ENCODE measurements at regions not wholly inside any gene's neighbourhood (a gene's known extent, or its start where the extent isn't known, plus 50 kb on each side); places are given as distances from the start of the nearest gene placed in this dataset.

GRCh38 chr6:19332806-19333460, 504.2 kb upstream of the ID4 start (continued):
- TF ChIP-seq PBX3 (IDR thresholded peaks at IDR 0.05), result no peak

GRCh38 chr6:19333936-19334335, 503.2 kb upstream of the ID4 start:
- Histone ChIP-seq H3K4me3 (ENCODE audit: low read depth in 2 of 2, low read length in 1 of 2) (no peak overlapping the region), H3F3A (replicated peaks; ENCODE audit: insufficient read depth) (no peaks in the 10 kb centered on the region), H3K27ac (ENCODE audit: low read depth in 2 of 2, low read length in 1 of 2) (no peak overlapping the region; a peak in 1 of 4 replicates), H3K4me2 (no peak overlapping the region), H3K27me3 (ENCODE audit: insufficient read depth) (no peaks in the 10 kb centered on the region), H2AFZ (ENCODE audit: low read depth) (no peak overlapping the region), H3K9ac (no peak overlapping the region), H3K9me2 (no peaks in the 10 kb centered on the region), H4K20me1 (ENCODE audit: insufficient read depth) (no peaks in the 10 kb centered on the region), H3K9me3 (no peaks in the 10 kb centered on the region), H3K4me1 (ENCODE audit: control insufficient read depth in 1 of 2, insufficient read depth in 2 of 2, low read depth in 1 of 2, low read length in 1 of 2) (no peaks in the 10 kb centered on the region), H3K79me2 (ENCODE audit: insufficient read depth) (no peaks in the 10 kb centered on the region), H3K36me3 (replicated peaks in 1 of 2; ENCODE audit: control insufficient read depth in 1 of 2, insufficient read depth in 2 of 2, low read length in 1 of 2) (no peaks in the 10 kb centered on the region)
- DNase-seq, result no peak
- TF ChIP-seq USF1 (IDR thresholded peaks at IDR 0.05; ENCODE audit: borderline replicate concordance, low read depth) (no peak), MXI1 (IDR thresholded peaks at IDR 0.05; ENCODE audit: low read depth, low read length) (no peak), GATA2 (CRISPR knock-in tag; IDR thresholded peaks at IDR 0.05) (no peak), EZH2phosphoT487 (IDR thresholded peaks at IDR 0.05; ENCODE audit: borderline replicate concordance, low read depth) (no peak), YY1 (IDR thresholded peaks at IDR 0.05; ENCODE audit: low read depth) (no peak), RXRA (IDR thresholded peaks at IDR 0.05; ENCODE audit: borderline replicate concordance, low read depth) (no peak), RFX5 (IDR thresholded peaks at IDR 0.05; ENCODE audit: low read length) (no peak), NRF1 (IDR thresholded peaks at IDR 0.05; ENCODE audit: low read depth, low read length) (no peak), ZBTB33 (IDR thresholded peaks at IDR 0.05; ENCODE audit: borderline replicate concordance, low read depth) (no peak), TCF12 (IDR thresholded peaks at IDR 0.05) (no peak), CHD2 (IDR thresholded peaks at IDR 0.05; ENCODE audit: low read length, partially characterized antibody) (no peak), POLR2AphosphoS5 (IDR thresholded peaks at IDR 0.05; ENCODE audit: low read depth, low read length) (no peak), NFIC (IDR thresholded peaks at IDR 0.05; ENCODE audit: borderline replicate concordance) (no peak)
- 5% methylated on average over 3 of the region's 3 CpGs for WGBS (ENCODE audit: low lambda C conversion rate)
- ChIA-PET CTCF (interaction anchor here (1.0 kb wide), 1 partner anchor 23 kb away, joined by 3 read pairs; no protein-coding TSS in a partner anchor), POLR2A (no interaction called here)
